ENCODE measurements at regions not wholly inside any gene's neighbourhood (a gene's known extent, or its start where the extent isn't known, plus 50 kb on each side); places are given as distances from the start of the nearest gene placed in this dataset.
"Not testable (repeated sequence)": the region's sequence is repeated elsewhere in the genome, so short reads cannot be mapped to it uniquely, and the experiment has no call there.

DNA sequence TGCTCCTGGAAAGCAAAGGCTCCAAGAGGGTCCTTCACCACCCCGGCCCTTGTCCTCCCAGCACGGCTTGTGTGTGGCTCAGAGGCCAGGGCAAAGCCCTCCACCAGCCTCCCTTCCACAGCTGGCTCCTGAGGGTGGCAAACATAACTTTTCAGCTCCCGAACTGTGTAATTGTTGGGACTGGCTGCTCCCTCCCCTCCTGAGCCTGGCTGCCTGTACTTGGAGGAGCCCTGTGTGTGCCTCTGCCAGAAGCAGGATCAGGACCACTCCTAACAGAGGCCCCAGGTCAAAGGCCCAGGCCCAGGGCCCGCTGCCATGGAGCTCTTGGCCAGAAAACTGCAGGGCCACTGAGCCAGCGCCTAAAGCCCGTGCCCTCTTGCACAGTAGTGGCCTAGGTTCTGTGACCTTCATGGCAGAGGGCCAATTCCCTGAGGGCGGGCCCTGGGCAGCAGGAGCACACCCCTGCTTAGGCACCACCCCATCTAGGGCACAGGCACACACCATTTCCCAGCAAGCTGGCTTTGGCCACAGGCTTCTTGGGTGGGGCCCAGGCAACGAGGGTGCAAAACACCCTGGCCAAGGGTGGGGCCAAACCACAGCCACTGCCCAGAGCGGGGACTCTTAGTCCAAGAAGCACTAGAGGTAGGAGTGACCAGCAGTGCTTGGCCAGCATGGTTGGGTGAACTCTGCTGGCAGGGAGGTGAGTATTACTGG, 201.2 kb downstream of the TBC1D2B start:
- DNase-seq: not testable (repeated sequence)

- not testable (repeated sequence) for DNase-seq
Observed at GRCh38 chr15:77875066-77875721, 202.3 kb downstream of the TBC1D2B start.

DNA sequence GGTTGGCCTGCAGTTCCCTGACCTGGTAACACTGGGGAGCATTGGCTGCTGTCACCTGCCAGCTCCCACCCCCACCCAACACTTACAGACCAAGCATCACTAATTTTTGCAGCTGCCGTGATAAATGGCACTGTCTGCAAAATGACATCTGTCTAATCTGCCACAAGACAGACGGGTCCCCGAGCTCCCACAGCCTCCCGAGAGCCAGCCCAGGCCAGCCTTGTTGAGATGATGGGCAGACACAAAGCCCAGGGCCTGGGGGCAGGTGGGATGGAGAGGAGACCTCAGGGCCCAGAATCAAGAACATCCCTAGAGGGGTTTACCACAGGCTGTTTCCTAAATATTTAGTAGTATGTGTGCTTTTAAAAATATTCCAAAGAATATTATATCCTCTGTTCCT, 203.4 kb downstream of the TBC1D2B start:
- DNase-seq: no peak

- not testable (repeated sequence) for DNase-seq
Observed at GRCh38 chr15:77872521-77873425, 204.7 kb downstream of the TBC1D2B start.

- DNase-seq: no peak
Observed at GRCh38 chr15:77871852-77872371, 205.6 kb downstream of the TBC1D2B start.

GRCh38 chr15:77870195-77871065, 207.1 kb downstream of the TBC1D2B start:
- peak; percentile 5 for DNase-seq

DNA sequence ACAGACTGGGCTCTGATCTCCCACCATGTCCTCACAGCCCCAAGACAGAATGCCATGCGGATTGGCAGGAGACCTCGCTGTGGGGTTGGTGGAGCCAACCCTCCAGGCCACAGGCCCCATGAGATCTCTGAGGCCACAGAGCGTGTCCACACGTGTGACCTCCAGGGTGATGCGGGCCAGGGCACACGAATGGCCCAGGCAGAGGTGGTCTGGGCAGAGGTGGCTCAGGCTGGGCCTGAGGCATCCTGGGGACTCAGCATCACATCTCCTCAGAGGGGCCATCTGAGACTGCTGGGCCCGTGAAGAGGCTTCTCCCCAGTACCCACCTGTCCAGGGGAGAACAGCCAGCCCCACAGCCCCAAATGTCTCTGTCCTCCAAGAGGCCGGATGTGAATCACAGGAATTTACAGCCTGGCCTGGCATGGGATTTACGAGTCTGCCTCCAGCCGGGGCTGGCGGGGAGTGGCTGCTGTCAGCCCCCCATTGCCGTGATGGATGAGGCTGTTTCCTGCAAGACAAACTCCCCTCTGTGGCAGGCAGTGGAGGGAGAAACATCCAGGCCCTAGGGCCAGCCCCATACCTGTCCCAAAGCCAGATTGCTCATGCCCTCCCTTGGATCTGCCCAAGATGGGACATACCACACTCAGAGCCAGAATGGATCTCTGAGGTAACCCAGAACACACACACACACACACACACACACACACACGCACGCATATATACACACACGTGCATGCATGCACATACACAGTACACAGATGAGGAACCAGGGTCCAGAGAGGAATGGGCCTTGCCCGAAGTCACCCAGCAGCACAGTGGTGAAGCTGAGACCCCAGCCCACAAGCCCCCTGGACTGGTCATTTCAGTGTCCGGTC, 208.3 kb downstream of the TBC1D2B start:
- no peak for DNase-seq

DNA sequence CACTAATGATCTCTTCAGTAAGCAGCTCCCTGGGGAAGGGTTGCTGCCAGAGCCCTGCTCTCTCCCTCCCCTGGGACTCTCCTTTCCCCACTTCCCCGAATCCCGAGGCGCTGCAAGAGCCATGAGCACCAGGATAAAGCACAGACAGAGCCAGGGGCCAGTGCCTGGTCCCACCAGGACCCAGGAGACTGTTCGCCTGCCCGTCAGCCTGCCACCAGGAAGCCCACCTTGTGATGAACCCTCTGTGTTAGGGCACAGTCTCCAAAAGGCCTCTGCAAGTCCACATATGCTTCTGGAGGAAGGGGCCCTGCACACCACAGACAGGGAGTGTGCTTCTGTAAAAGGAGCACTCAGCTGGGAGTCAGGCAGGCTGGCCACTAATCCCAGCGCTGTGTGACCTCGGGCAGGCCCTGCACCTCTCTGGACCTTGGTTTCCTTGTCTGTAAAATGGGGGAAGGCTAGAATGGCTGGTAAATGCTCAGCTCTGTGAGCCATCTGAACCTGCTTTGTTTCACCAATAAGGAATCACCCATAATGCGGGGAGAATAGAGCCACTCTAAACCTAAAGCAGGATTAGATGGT, 209.4 kb downstream of the TBC1D2B start:
- DNase-seq: not testable (repeated sequence)

- DNase-seq: no peak
Observed at GRCh38 chr15:77867266-77868047, 210.1 kb downstream of the TBC1D2B start.

- DNase-seq: no peak
Observed at GRCh38 chr15:77866596-77867125, 210.8 kb downstream of the TBC1D2B start.

DNA sequence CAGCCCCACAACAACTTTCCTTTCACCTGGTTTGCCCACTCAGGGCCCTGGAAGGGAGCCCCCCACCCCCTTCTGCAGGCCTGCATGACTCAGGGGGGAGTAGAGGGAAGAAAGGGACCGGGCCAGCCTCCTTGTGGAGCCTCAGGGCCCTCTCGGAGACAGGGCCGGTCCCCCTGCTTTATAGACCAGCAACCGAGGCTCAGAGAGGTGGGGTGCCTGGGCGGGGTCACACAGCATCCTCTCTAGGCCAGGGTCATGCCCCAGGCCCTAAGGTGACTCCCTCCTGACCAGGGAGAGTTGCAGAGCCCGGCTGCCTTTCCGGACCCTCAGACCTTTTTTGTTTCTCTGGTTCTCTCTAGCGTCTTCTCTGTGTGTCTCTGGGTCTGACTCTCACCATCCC, 211.3 kb downstream of the TBC1D2B start:
- DNase-seq: no peak

DNA sequence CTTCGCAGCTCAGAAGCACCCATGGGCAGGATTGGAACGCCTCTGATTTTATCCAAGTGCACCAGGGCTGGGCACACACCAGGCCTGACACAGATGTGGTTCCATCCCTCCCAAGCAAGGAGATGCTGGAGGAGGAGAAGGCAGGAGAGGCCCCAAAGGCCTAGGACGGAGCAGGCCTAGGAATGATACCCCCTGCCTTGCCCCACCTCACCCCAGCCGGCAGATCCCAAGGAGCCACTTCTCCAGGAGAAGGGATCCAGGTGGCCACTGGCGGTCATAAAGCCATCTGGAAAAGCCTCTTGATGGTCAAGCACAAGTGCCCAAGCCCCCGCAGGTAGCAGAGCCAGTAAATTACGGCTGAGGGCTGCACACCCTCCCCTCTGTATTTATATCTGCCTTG, 211.8 kb downstream of the TBC1D2B start:
- no peak for DNase-seq

- DNase-seq: no peak
Observed at GRCh38 chr15:77865106-77865610, 212.4 kb downstream of the TBC1D2B start.

- DNase-seq: no peak
Observed at GRCh38 chr15:77864211-77865105, 213.1 kb downstream of the TBC1D2B start.

- DNase-seq: no peak
Observed at GRCh38 chr15:77863491-77864105, 213.9 kb downstream of the TBC1D2B start.

GRCh38 chr15:77862651-77863104, 214.8 kb downstream of the TBC1D2B start:
- no peak for DNase-seq

DNA sequence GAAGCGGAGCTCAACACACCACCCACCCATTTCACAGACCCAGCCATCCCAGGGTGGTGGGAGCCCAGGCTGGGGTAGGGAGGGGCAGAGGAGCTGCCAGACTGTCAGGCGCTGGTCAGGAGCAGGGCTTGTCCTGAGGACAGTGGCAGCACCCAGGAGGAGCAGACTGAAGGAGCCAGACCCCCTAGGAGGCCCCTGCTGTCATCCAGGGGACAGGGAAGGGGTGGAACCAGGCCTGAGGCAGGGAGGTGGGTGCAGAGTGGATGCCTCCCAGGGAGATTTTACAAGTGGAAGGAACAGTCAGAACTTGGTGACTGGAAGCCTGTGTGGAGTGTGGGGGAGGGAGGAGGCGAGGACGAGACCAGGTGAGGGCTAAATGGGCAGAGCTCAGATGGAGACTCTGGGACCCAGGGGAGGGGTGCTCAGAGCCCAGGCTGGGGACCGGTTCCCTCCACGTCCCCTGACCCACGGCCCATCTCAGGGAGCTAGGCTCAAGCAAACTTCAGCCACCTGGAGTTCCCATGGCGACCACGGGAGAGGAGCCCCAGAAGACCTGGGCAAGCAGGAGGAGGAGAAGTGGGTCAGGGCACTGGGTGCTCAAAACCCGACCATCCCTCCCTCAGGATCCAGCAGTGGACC, 215.4 kb downstream of the TBC1D2B start:
- DNase-seq: not testable (repeated sequence)
